ENCODE measurements at regions not wholly inside any gene's neighbourhood (a gene's known extent, or its start where the extent isn't known, plus 50 kb on each side); places are given as distances from the start of the nearest gene placed in this dataset.
A peak's percentile ranks its signal among the peaks of the same experiment; 100 is the strongest.
"Not testable (repeated sequence)": the region's sequence is repeated elsewhere in the genome, so short reads cannot be mapped to it uniquely, and the experiment has no call there.

DNA sequence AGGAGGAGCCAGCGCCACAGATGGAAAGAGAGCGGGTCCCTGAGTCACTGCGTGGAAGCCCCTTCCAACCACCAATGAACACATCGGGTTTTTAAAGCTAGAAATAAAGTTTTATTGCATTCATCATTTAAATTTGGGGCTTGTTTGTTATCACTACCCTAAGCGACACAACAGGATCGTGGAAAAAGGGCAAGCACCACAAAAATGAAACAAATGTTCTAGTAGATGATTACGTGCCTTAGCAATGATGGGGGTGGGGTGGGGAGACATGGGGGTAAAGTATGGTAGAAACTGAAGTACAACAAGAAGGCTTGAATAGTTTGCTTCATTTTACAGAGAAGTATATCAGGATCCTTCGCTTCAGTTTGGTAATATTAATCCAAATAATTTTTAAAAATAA lies 221.6 kb upstream of the ATP10A start:
- DNase-seq (ENCODE audit: insufficient read length, low spot score) (no peak), FAIRE-seq (no peak)

DNA sequence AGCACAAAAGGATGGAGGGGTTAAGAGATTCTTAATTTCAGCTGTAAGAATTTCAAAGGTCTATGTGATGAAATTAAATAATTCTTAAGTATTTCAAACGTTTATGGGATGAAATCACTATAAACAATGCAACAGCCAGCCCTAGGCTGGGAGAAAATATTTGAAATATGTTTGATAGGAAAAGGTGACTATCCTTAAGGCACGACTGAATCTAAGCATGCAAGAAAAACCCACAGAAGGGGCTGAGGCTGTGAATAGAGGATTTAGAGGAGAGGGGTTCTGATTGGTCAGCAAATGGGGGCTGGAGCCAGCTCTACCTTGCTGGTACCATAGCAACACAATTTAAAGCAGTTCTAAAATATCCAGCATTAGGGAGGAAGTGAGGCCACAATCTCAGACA lies 220.8 kb upstream of the ATP10A start:
- no peak for DNase-seq (ENCODE audit: insufficient read length, low spot score)
- FAIRE-seq, result no peak

- DNase-seq (ENCODE audit: insufficient read length, low spot score), result no peak
- no peak for FAIRE-seq
Measured at GRCh38 chr15:26083457-26083856, 220.3 kb upstream of the ATP10A start.

GRCh38 chr15:26082221-26083109 lies 219.3 kb upstream of the ATP10A start:
- DNase-seq (ENCODE audit: insufficient read length, low spot score) (peak; percentile 73), FAIRE-seq (peak; percentile 31)

- no peak for FAIRE-seq
Measured at GRCh38 chr15:26081758-26082220, 218.7 kb upstream of the ATP10A start.

DNA sequence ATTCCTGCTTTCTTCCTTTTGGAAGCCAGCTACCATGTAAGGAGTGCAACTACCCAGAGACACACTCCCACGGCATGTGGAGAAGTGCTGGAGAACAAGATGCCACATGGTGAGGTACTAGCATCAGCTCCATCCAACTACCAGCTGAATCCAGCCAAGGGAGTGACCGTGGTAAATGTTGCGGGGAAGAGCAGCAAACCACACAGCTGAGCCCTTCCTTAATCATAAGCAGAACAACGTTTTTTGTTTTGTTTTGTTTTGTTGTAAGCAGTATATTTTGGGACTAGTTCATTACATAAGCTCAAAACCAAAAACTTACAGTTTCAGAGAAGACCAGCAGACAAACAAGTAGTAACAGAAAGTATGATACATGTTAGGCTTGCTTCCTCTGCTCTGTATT lies 212.6 kb upstream of the ATP10A start:
- DNase-seq (ENCODE audit: insufficient read length, low spot score) (no peak), FAIRE-seq (no peak)

More at GRCh38 chr15:26081758-26082220, 218.7 kb upstream of the ATP10A start:
- DNase-seq (ENCODE audit: insufficient read length, low spot score), result no peak

- no peak for DNase-seq (ENCODE audit: insufficient read length, low spot score)
- no peak for FAIRE-seq
Measured at GRCh38 chr15:26073430-26074333, 210.6 kb upstream of the ATP10A start.

DNA sequence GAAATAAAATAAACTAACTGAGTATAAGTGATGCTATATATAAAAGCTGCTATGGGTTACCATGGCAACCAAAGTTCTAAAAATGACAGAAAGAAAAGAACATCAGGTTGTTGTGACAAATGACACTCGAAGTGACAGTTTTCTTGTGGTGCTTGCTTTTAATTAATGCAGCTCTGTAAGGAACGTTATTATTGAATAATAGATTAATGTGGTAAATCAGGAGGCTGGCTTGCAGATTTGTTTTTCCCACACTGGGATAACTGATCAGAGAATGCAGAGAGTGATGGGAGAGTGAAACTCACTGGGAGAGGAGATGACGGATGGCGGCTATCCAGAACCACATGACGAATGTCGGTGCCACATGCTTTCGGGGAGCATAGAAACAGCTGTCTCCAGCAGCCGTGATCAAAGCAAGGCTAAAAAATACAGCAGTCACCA lies 207.0 kb upstream of the ATP10A start:
- DNase-seq (ENCODE audit: insufficient read length, low spot score), result no peak
- no peak for FAIRE-seq

DNA sequence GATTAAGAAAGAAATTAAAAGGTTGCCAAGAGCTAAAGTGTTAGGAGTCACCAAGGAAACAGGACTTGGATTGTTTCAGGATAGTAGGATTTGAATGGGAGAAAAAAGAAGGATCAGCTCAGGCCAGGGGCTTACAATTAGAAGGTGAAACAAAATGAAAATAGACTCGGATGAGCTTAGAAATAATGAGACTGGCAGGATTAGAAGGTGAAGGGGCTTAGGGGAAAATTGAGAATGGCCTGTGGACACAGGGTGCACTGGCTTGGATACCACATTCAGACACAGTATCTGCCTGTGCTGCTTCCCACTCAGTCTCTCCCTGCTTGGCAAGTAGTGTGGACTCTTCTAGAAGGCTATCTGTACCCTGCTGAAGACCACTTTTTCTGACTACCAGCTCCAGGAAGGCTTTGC lies 206.1 kb upstream of the ATP10A start:
- FAIRE-seq (no peak), DNase-seq (ENCODE audit: insufficient read length, low spot score) (no peak)

GRCh38 chr15:26066896-26067295 lies 203.8 kb upstream of the ATP10A start:
- FAIRE-seq, result no peak
- no peak for DNase-seq (ENCODE audit: insufficient read length, low spot score)

DNA sequence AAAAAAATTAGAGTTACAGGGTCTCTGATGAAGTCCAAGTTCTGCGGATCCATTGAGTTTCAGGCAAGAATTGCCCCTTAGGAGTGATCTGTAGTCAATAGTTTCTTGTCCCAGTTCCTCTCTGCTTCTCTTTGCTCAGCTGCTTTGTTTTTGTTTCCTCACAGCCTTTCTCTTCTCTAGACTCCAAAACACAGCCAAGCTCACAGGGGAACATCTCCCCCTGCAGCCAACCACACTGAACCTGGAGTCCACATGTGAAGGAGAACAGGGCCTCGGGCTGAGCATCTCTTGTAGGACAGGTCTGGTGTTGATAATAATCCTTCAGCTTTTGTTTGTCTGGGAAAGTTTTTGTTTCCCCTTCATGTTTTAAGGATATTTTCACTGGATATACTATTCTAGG lies 202.6 kb upstream of the ATP10A start:
- DNase-seq (ENCODE audit: insufficient read length, low spot score), result no peak
- FAIRE-seq, result no peak

- no peak for DNase-seq (ENCODE audit: insufficient read length, low spot score)
- FAIRE-seq, result no peak
Measured at GRCh38 chr15:26061248-26061647, 198.1 kb upstream of the ATP10A start.

GRCh38 chr15:26056766-26057165 lies 193.6 kb upstream of the ATP10A start:
- FAIRE-seq; DNase-seq (ENCODE audit: insufficient read length, low spot score): not testable (repeated sequence)

- FAIRE-seq (no peak), DNase-seq (ENCODE audit: insufficient read length, low spot score) (no peak)
Measured at GRCh38 chr15:26051761-26052675, 188.9 kb upstream of the ATP10A start.

GRCh38 chr15:26050984-26051383 lies 187.9 kb upstream of the ATP10A start:
- no peak for DNase-seq (ENCODE audit: insufficient read length, low spot score)
- no peak for FAIRE-seq

- no peak for FAIRE-seq
- no peak for DNase-seq (ENCODE audit: insufficient read length, low spot score)
Measured at GRCh38 chr15:26049900-26050657, 187.0 kb upstream of the ATP10A start.

DNA sequence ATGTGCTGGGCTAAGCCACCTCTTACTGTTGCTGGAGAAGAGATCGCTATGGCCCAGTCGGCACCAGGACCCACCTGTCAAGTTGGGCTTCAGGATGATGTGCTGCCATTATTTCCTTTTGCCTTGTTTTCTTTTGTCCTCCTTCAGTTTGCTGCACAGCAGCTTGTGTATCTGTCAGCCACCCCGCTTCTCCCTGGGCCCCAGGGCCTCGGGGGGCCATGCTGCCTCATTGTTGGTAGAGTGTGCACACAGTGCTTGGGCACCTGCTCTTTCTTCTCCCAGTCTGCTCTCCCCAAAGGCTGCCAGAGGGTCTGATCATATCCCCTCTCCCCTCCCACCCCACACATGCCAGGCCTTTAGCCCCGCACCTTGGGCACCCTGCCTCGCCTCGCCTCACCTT lies 185.5 kb upstream of the ATP10A start:
- DNase-seq (ENCODE audit: insufficient read length, low spot score), result no peak
- no peak for FAIRE-seq

- FAIRE-seq, result no peak
Measured at GRCh38 chr15:26045516-26045915, 182.4 kb upstream of the ATP10A start.

GRCh38 chr15:26043018-26043417 lies 179.9 kb upstream of the ATP10A start:
- no peak for FAIRE-seq
- no peak for DNase-seq (ENCODE audit: insufficient read length, low spot score)

More at GRCh38 chr15:26045516-26045915, 182.4 kb upstream of the ATP10A start:
- DNase-seq (ENCODE audit: insufficient read length, low spot score), result no peak

GRCh38 chr15:26038693-26039092 lies 175.6 kb upstream of the ATP10A start:
- DNase-seq (ENCODE audit: insufficient read length, low spot score) (no peak), FAIRE-seq (no peak)
